HG03064 (cell line): ENCODE measurements at regions not wholly inside any gene's neighbourhood (a gene's known extent, or its start where the extent isn't known, plus 50 kb on each side); places are given as distances from the start of the nearest gene placed in this dataset.

Experiments
- ATAC-seq: cut with Tn5 transposase; IDR thresholded peaks from one replicate; pipeline ENCODE4 v1.9.1; 2021; ENCODE audit warnings: low read depth; ENCODE audit not compliant: unreplicated experiment

- no peak for ATAC-seq
Measured at GRCh38 chr7:85475071-85475470, 288.2 kb upstream of the SEMA3D start.

DNA sequence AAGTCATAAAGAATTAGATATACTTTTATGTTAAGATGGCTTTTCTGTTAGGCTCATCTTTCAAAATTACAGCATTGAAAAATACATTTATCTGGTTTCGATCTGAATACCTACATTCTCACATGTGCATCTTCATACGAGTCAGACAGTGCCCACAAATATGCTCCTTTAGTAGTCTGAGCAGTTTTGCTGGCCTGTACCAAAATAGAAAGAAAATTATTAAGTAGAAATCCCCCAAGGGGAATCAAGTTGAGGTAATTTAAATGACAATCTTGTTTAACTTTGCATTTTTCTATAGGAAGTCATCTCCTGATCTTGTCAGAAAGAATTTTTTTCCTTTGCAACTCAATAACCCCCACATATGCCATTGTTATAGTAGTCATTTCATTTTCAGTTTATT lies 287.4 kb upstream of the SEMA3D start:
- no peak for ATAC-seq

- no peak for ATAC-seq
Measured at GRCh38 chr7:85471740-85472139, 284.9 kb upstream of the SEMA3D start.

- no peak for ATAC-seq
Measured at GRCh38 chr7:85471307-85471706, 284.5 kb upstream of the SEMA3D start.

GRCh38 chr7:85469446-85470010 lies 282.7 kb upstream of the SEMA3D start:
- ATAC-seq: no peak

GRCh38 chr7:85464042-85464651 lies 277.3 kb upstream of the SEMA3D start:
- ATAC-seq: no peak

DNA sequence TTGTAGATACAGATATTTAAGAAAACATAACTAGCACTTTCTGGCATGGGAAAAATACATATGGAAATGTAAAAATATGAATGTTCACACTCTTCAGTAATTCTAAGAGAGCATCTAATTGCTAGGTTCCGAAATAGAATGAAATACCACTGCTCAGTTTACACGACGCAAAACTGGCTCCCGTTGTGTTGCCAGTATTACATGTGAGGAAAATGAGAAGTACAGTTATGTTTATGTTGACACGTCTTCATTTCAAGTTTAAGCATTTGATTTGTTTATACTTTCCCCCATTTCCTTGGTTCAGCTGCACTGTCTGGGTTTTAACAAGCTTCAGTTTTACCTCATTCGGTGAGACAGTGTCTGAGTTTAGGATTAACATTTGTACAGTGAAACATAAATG lies 275.8 kb upstream of the SEMA3D start:
- ATAC-seq: no peak

DNA sequence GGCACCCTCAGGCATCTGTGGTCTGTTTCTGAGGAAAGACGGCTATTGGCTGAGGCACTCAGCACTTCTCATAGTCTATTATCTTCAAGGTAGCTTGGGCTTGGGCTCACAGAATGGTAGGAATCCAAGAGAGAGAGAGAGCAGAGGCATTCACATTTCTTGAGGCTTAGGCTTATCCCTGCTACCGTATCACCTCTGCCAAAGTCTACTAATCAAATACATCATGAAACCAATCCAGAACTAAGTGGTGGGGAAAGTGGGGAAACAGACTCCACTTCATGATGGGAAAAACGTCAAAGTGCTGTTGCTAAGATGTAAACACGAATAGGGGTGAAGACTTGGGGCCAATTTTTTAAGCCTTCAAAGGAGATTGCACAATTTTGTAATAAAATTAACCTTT lies 271.1 kb upstream of the SEMA3D start:
- ATAC-seq: no peak

- ATAC-seq: no peak
Measured at GRCh38 chr7:85456254-85456653, 269.4 kb upstream of the SEMA3D start.

GRCh38 chr7:85454904-85455303 lies 268.0 kb upstream of the SEMA3D start:
- ATAC-seq: no peak

DNA sequence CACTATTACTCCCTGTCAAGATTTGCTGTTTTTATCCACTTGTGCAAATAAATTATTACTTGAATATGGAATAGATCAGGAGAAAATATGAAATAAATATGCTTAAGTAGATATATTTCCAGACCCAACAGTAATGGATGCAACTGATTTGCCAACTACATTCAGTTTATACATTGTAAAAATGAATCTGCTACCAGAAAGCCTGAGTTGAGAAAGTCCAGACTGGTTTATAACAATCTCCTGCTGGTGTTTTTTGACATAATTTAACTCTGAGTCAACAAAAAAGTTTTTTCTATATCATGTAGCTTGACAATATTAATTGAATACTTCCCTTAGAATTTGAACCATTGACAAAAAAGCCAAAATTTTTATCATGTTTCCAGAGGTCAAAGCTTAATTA lies 265.8 kb upstream of the SEMA3D start:
- ATAC-seq: no peak

GRCh38 chr7:85449478-85449877 lies 262.6 kb upstream of the SEMA3D start:
- ATAC-seq: no peak

GRCh38 chr7:85447004-85447403 lies 260.1 kb upstream of the SEMA3D start:
- no peak for ATAC-seq

DNA sequence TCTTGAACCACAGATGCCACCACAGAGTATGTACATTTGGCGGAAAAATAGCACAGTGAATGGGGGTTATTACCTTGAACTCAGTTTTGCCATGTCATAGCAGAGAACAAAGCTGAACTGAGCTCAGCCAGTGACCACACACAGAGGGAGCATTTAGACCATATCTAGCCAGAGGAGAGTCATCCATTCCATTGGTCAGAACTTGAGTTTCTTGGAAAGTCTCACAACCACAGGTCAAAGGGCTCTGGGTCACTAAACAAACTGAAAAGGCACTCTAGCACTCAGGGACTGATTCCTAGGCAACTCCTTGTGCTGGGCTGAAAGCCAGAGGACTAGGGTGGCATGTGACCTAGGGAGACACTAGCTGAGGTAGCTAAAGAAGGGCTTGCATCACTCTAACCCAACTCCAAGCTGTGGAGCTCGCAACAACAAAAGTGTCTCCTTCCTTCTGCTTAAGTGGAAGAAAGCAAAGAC lies 239.7 kb upstream of the SEMA3D start:
- no peak for ATAC-seq

- ATAC-seq: no peak
Measured at GRCh38 chr7:85424298-85424697, 237.4 kb upstream of the SEMA3D start.

DNA sequence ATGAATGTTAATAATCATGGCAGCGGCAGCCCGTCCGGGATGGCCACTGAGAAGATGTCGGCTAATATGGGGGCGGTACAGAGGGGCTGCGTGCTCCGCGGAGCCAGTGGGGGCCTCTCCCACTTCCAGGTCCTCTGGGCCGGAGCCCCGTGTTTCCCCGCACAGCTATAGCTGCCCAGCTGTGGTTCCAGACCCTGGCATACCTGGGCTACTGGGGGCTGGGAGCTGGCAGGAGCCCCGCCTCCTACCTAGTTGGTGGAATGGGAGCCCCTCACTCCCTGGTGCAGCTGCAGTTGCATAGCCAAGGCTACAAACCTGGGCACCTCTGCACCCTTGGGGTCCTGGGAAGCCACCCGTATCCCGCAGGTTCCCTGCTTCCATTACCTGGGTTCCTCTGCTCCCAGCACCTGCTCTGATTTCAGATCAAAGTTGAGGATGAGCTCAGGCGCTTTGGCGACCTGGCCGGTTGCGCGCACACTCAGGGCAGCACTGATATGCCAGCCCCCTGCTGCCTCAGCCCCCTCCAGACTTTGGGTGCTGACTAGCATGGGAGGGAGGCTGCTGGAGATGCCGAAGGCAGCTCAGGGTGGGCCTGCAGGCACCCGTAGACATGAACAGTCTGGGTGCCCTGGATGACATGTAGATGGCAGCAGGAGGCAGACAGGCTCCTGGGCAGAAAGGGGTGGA lies 236.5 kb upstream of the SEMA3D start:
- ATAC-seq: no peak

DNA sequence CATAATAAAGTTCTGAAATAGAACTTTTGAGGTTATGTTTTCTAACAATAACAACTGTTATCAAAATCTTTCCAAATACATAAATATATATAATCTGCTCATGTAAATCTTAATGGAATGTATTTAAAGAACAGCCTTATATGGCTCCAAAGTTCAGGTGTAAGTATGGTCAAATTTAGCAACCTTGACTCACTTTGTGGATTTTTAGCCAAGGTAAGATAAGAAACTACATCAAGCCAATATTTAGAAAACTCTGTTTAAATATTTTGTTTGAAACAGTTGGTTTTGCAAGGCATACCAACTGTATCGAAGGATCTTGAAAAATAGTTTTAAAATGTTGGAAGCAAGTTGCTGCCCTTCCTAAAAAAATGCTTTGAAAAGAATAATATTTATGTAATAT lies 228.9 kb upstream of the SEMA3D start:
- ATAC-seq: no peak

DNA sequence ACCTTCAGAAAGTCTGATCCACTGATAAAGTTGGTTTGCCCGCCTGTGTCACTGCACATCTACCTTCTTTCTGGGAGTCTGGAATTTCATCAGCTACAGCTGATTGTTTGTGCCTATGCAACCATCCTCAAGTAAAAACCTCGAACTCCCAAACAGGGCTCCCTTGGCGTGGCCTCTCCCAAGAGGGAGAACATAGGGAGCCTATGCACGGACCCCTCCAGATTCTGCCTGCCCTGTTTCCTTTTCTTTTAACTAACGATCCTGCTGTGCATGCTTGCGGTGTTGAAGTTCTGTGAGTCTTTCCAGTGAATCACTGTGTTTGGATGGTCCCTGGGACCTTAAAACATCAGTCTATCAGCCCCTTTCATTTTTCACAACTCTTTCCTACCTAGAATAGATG lies 226.9 kb upstream of the SEMA3D start:
- ATAC-seq: no peak

GRCh38 chr7:85412912-85413311 lies 226.1 kb upstream of the SEMA3D start:
- no peak for ATAC-seq

- ATAC-seq: no peak
Measured at GRCh38 chr7:85407391-85407790, 220.5 kb upstream of the SEMA3D start.

- ATAC-seq: no peak
Measured at GRCh38 chr7:85405016-85405902, 218.4 kb upstream of the SEMA3D start.
